IMR-90 (cell line): ENCODE measurements at regions not wholly inside any gene's neighbourhood (a gene's known extent, or its start where the extent isn't known, plus 50 kb on each side); places are given as distances from the start of the nearest gene placed in this dataset.

Experiments used
- ATAC-seq: fragments of 200-7000 bp; cut with Tn5 transposase; 2 replicates; pipeline ENCODE4 v1.9.1; 2020; ENCODE audit warnings: low read depth, mild to moderate bottlenecking, moderate library complexity
- BruUV-seq: library from RNA; stranded (reverse); fragments of 400-500 nt; replicated peaks from 2 replicates; lab custom pipeline; 2021; lab: Mats Ljungman, UMichigan
- CTCF ChIA-PET: fragments of 300-600 bp; formaldehyde crosslinking; extraction: SDS; loops from one replicate; lab custom pipeline; 2021; ENCODE audit warnings: antibody characterized with exemption; lab: Yijun Ruan, JAX
- POLR2A ChIA-PET: fragments of 300-600 bp; sonication (Branson Sonifier 250); formaldehyde crosslinking; loops from one replicate; lab custom pipeline; 2022; ENCODE audit warnings: antibody characterized with exemption; ENCODE audit not compliant: unreplicated experiment; lab: Charles Lee
- DNase-seq: peaks from one replicate; pipeline ENCODE4 v3.0.0; 2013
- H2AFZ ChIP-seq: replicated peaks from 2 replicates; pipeline ENCODE3; 2013; ENCODE audit warnings: low read length, mild to moderate bottlenecking; ENCODE audit not compliant: poor library complexity
- H2AK5ac ChIP-seq: 2 replicates; pipeline ENCODE4 v1.6.1; 2013; ENCODE audit warnings: low read depth, low read length, inconsistent platforms
- H2AK9ac ChIP-seq: replicated peaks from 2 replicates; pipeline ENCODE3; 2013; ENCODE audit warnings: mild to moderate bottlenecking, low read depth, low read length, moderate library complexity; ENCODE audit not compliant: poor library complexity
- H2BK120ac ChIP-seq: 2 replicates; pipeline ENCODE4 v1.6.1; 2013; ENCODE audit warnings: low read depth, low read length, inconsistent platforms
- H2BK15ac ChIP-seq: 3 replicates; pipeline ENCODE4 v1.6.1; 2013; ENCODE audit warnings: low read depth, low read length, inconsistent platforms
- H2BK20ac ChIP-seq: 2 replicates; pipeline ENCODE4 v1.6.1; 2013; ENCODE audit warnings: low read depth, mild to moderate bottlenecking, inconsistent platforms, low read length, moderate library complexity
- H2BK5ac ChIP-seq: 2 replicates; pipeline ENCODE4 v1.6.1; 2013; ENCODE audit warnings: mild to moderate bottlenecking, low read depth, low read length, inconsistent platforms; ENCODE audit not compliant: poor library complexity, severe bottlenecking
- H3K14ac ChIP-seq: replicated peaks from 2 replicates; pipeline ENCODE4 v1.6.1; 2013; ENCODE audit warnings: low read depth, low read length, inconsistent platforms
- H3K18ac ChIP-seq: 2 replicates; pipeline ENCODE4 v1.6.1; 2013; ENCODE audit warnings: low read depth, low read length, control low read depth
- H3K23ac ChIP-seq: 2 replicates; pipeline ENCODE4 v1.6.1; 2013; ENCODE audit warnings: low read depth, low read length, inconsistent platforms
- H3K27ac ChIP-seq: 2 replicates; pipeline ENCODE4 v1.5.1; 2013; ENCODE audit warnings: mild to moderate bottlenecking, control low read depth, low read length; ENCODE audit not compliant: insufficient read depth
- H3K27me3 ChIP-seq: 2 replicates; pipeline ENCODE4 v1.6.1; 2013; ENCODE audit warnings: low read length; ENCODE audit not compliant: control insufficient read depth, insufficient read depth
- H3K36me3 ChIP-seq: 2 replicates; pipeline ENCODE4 v1.6.1; 2013; ENCODE audit warnings: low read length, mixed read lengths; ENCODE audit not compliant: control insufficient read depth, insufficient read depth
- H3K4ac ChIP-seq: 2 replicates; pipeline ENCODE4 v1.6.1; 2013; ENCODE audit warnings: low read depth, low read length, inconsistent platforms
- H3K4me1 ChIP-seq: 2 replicates; pipeline ENCODE4 v1.6.1; 2013; ENCODE audit warnings: low read length, mixed read lengths; ENCODE audit not compliant: control insufficient read depth, insufficient read depth
- H3K4me2 ChIP-seq: 2 replicates; pipeline ENCODE4 v1.6.1; 2013; ENCODE audit warnings: low read depth, mild to moderate bottlenecking, control low read depth, low read length, moderate library complexity
- H3K4me3 ChIP-seq: 2 replicates; pipeline ENCODE4 v1.5.1; 2013; ENCODE audit warnings: low read depth, mild to moderate bottlenecking, control low read depth, low read length, moderate library complexity; ENCODE audit not compliant: insufficient read depth
- H3K56ac ChIP-seq: 2 replicates; pipeline ENCODE4 v1.6.1; 2013; ENCODE audit warnings: low read length, inconsistent platforms; ENCODE audit not compliant: insufficient read depth; ENCODE audit errors: extremely low read depth
- H3K79me1 ChIP-seq, 2 experiments: 2 replicates each; pipeline ENCODE4 v1.6.1; 2013; ENCODE audit warnings: low read length in 2 of 2, inconsistent platforms in 1 of 2, low read depth in 1 of 2
- H3K9ac ChIP-seq: 2 replicates; pipeline ENCODE4 v1.6.1; 2013; ENCODE audit warnings: low read depth, low read length, control low read depth
- H3K9me1 ChIP-seq: 2 replicates; pipeline ENCODE4 v1.6.1; 2013; ENCODE audit warnings: low read length, inconsistent platforms; ENCODE audit not compliant: insufficient read depth
- H3K9me3 ChIP-seq: 2 replicates; pipeline ENCODE4 v1.6.1; 2013; ENCODE audit warnings: low read length; ENCODE audit not compliant: control insufficient read depth, insufficient read depth
- H4K20me1 ChIP-seq: 2 replicates; pipeline ENCODE4 v1.6.1; 2013; ENCODE audit warnings: low read length, inconsistent platforms; ENCODE audit not compliant: insufficient read depth
- H4K5ac ChIP-seq: 2 replicates; pipeline ENCODE4 v1.6.1; 2013; ENCODE audit warnings: mild to moderate bottlenecking, low read depth, low read length, control low read depth
- H4K8ac ChIP-seq, 2 experiments: 2 replicates each; pipeline ENCODE4 v1.6.1; 2013; ENCODE audit warnings: low read depth in 2 of 2, low read length in 2 of 2, control low read depth in 1 of 2, inconsistent platforms in 1 of 2
- H4K91ac ChIP-seq: 2 replicates; pipeline ENCODE4 v1.6.1; 2013; ENCODE audit warnings: low read depth, low read length, inconsistent platforms; ENCODE audit not compliant: insufficient read depth
- RCOR1 ChIP-seq: IDR thresholded peaks from 2 replicates; pipeline ENCODE4 v1.6.1; 2012; ENCODE audit warnings: mild to moderate bottlenecking, low read length, improper control_type of control experiment; ENCODE audit not compliant: insufficient replicate concordance
- WGBS, 2 experiments: methylation state at CpG; one replicate each; pipeline versions ENCODE4 v1.1.5 to v1.1.7; 2013; ENCODE audit warnings: missing lambda C conversion rate in 2 of 2; ENCODE audit not compliant: insufficient read length in 1 of 2; ENCODE audit errors: extremely low coverage in 2 of 2; 5-methylcytosine and 5-hydroxymethylcytosine counted together
- dilution Hi-C: fragments of 300-500 bp; cut with HindIII; formaldehyde crosslinking; loops from one replicate; pipeline ENCODE4 v1.14.3; 2018; ENCODE audit warnings: low sequenced_read_pairs; ENCODE audit not compliant: unreplicated experiment
- in situ Hi-C: fragments of 300-500 bp; cut with MboI; formaldehyde crosslinking; loops from 3 replicates; pipeline ENCODE4 v1.14.3; 2019; ENCODE audit warnings: low sequenced_read_pairs, inconsistent platforms, mixed read lengths
- intact Hi-C: fragments of 100-400 bp; cut with micrococcal nuclease; formaldehyde crosslinking; loops from 2 replicates; pipeline ENCODE4 v1.10.0; 2022

- dilution Hi-C loops: no loop called here
These were observed 250.4 kb upstream of the CHD1 start for GRCh38 chr5:99179206-99179605.

More at GRCh38 chr5:99179206-99179605, 250.4 kb upstream of the CHD1 start:
- no peak overlapping the region for H3K4ac ChIP-seq
- no peak overlapping the region for H3K18ac ChIP-seq
- no peak overlapping the region for H3K9ac ChIP-seq
- H2BK20ac ChIP-seq: no peak overlapping the region
- no peak overlapping the region for H4K5ac ChIP-seq
- H3K23ac ChIP-seq: no peak overlapping the region
- ChIA-PET CTCF (no interaction called here), POLR2A (no interaction called here)
- in situ Hi-C loops (no loop called here), intact Hi-C loops (no loop called here)
- DNase-seq (no peak), ATAC-seq (no peak)
- no peak overlapping the region for H3K56ac ChIP-seq
- no peak for TF ChIP-seq RCOR1
- H4K91ac ChIP-seq: no peak overlapping the region
- H2BK5ac ChIP-seq: no peak overlapping the region
- H2AFZ ChIP-seq: no peak overlapping the region
- H2BK15ac ChIP-seq: no peak overlapping the region
- no peak overlapping the region for H2BK120ac ChIP-seq
- no peaks in the 10 kb centered on the region for H3K9me1 ChIP-seq
- no peak overlapping the region for H3K4me2 ChIP-seq
- no peak overlapping the region for H3K4me3 ChIP-seq
- no peaks in the 10 kb centered on the region for H3K27me3 ChIP-seq
- BruUV-seq: no TSS peak
- no peak overlapping the region for H2AK9ac ChIP-seq
- H3K27ac ChIP-seq: no peak overlapping the region
- no peaks in the 10 kb centered on the region for H3K4me1 ChIP-seq
- H3K9me3 ChIP-seq: no peaks in the 10 kb centered on the region
- H4K8ac ChIP-seq: no peak overlapping the region
- H2AK5ac ChIP-seq: no peak overlapping the region
- no peaks in the 10 kb centered on the region for H4K20me1 ChIP-seq
- H3K14ac ChIP-seq: no peak overlapping the region
- no peaks in the 10 kb centered on the region for H3K79me1 ChIP-seq
- H3K36me3 ChIP-seq: no peaks in the 10 kb centered on the region
- WGBS, 2 experiments: 43% methylated on average over 1 of the region's 4 CpGs; no CpG with 5 or more reads in 1 of the 2 experiments
